ENCODE measurements at regions not wholly inside any gene's neighbourhood (a gene's known extent, or its start where the extent isn't known, plus 50 kb on each side); places are given as distances from the start of the nearest gene placed in this dataset.

DNA sequence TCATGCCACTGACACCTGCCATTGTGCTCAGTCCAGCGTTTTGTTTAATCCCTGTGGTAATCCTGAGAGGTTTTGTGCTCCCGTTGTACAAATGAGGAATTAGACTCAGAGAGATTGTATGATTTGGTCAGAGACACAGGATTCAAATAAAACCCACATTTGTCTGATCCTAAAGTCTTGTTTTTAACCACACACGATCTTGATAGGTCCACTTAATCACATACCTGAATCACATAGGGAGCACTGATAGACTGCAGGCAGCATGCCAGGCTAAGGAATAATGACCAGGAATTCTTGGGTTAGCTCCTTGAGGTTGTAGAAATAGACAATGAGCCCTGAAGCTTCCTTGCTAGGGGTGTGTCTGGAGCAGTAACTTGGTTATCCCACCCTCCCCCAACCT lies 202.6 kb upstream of the RGS6 start:
- TF ChIP-seq, protein P1, sequence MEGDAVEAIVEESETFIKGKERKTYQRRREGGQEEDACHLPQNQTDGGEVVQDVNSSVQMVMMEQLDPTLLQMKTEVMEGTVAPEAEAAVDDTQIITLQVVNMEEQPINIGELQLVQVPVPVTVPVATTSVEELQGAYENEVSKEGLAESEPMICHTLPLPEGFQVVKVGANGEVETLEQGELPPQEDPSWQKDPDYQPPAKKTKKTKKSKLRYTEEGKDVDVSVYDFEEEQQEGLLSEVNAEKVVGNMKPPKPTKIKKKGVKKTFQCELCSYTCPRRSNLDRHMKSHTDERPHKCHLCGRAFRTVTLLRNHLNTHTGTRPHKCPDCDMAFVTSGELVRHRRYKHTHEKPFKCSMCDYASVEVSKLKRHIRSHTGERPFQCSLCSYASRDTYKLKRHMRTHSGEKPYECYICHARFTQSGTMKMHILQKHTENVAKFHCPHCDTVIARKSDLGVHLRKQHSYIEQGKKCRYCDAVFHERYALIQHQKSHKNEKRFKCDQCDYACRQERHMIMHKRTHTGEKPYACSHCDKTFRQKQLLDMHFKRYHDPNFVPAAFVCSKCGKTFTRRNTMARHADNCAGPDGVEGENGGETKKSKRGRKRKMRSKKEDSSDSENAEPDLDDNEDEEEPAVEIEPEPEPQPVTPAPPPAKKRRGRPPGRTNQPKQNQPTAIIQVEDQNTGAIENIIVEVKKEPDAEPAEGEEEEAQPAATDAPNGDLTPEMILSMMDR (conservative IDR thresholded peaks at IDR 0.05; ENCODE audit: low read depth, low read length) = no peak
- no peak for TF ChIP-seq EZH2phosphoT487 (IDR thresholded peaks at IDR 0.05; ENCODE audit: borderline replicate concordance, low read length)
